HG02884 (cell line): ENCODE measurements at regions not wholly inside any gene's neighbourhood (a gene's known extent, or its start where the extent isn't known, plus 50 kb on each side); places are given as distances from the start of the nearest gene placed in this dataset.
"Not testable (repeated sequence)": the region's sequence is repeated elsewhere in the genome, so short reads cannot be mapped to it uniquely, and the experiment has no call there.

Experiments used
- ATAC-seq: cut with Tn5 transposase; IDR thresholded peaks from one replicate; pipeline ENCODE4 v1.9.1; 2021; ENCODE audit warnings: mild to moderate bottlenecking, moderate library complexity; ENCODE audit not compliant: unreplicated experiment

DNA sequence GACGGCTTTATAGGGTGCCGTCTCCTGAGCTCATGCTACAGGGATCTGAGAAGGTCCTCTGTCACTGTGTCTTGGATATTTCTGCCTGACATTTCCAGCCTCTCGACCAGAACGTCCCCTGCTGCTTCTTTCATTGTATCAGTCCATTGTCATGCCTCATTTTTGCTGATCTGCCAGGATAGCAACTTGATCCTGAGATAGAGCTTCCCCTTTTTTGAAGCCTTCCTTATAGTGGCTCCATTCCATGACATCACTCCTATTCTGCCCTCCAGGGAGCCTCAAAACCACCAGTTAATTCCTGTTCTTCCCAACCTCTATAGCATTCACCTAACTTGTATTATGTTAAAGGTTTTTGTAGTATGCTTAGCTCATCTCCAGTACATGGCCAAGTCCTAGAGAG lies 431.8 kb upstream of the NOX3 start:
- no peak for ATAC-seq

DNA sequence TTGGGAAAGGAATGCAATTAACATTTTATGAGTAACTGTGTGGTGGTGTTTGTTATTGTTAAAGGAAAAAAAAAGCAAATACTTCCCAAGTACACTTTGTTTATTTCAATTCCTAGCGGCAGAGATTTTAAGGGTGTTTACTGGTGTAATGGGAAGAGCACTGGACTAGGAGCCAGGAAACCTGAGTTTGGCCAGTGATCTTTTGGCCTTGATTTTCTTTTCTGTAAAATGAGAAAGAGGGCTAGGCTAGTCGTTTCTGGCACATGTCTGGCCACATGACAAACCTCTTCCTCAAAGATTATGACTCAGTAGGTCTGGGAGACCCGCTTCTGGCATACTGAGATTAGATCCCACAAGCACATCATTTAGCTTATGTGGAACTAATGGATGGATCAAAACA lies 428.1 kb upstream of the NOX3 start:
- no peak for ATAC-seq

- no peak for ATAC-seq
These were observed 427.7 kb upstream of the NOX3 start for GRCh38 chr6:155883334-155883731.

DNA sequence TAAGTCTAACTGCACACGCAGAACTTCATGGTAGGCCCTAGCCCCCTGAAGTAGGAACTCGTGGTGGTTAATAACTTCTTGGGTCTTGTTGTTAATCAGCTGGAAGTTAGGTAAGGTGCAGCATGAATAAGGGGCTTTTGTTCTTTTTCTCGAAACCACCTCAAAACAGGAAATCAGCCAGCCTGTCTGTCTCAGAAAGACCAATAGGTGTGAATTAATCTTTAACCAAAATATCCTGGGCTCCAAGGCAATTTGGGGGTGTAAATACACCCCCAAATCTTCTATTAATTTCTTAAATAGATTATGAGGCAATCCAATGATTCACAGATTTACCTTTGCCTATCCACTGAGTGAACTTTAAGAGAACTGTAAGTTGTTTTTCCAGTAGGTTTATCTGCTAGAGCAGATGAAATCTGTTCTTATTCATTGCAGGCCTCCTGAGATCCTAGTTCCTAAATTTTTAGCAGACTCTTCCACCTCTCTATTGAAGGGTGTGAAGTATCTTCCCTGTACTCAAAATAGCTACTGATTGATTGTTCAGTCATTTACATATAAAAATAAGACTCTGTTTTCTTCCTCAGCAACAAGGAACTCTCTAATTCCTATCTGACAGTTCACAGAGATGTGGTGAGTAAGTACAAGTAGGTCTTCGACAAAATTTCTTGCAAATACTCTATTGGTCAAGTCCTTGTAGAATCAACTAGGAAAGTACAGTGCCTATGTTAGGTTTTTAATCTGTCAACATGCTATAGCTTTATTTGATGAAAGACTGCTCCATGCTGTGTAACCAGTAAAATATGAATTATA lies 427.1 kb upstream of the NOX3 start:
- ATAC-seq, result no peak

- ATAC-seq, result no peak
These were observed 426.3 kb upstream of the NOX3 start for GRCh38 chr6:155881826-155882526.

DNA sequence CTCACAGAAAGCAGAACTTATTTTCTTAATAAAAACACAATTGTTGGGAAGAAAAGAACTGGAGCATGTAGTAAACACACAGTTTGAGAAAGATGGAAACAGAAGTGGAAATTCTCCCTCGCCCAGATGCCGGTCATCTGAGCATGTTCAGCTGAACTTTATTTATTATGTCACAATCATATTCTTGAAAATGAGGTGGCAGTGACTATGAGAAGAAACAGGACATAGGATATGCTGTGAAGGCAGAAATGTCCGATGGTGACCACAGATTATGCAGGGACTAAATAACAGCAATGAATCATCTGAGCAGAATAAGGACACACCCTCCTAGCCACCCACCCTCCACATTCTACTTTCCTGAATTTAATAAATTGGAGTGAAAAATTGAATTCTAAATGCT lies 425.3 kb upstream of the NOX3 start:
- ATAC-seq, result no peak

DNA sequence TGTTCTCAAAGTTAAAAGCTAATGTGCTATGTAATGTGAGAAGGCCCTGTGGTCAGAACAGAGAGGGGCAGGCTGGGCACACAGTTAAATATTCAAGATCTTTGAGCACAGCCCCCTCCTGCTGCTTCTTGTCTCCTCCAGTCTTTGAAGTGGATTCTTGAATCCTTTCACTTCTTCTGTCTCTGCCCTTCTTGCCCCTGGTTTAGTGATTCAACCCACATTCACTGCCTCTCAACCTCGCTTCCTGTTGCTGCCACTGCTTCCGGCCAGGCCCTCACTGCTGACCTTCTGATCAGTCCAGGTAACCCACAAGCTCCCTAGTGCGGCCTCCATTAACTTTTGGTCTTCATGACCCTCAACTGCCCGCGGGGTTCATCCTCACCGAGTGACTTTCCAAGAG lies 417.3 kb upstream of the NOX3 start:
- ATAC-seq, result no peak

- ATAC-seq, result no peak
These were observed 412.0 kb upstream of the NOX3 start for GRCh38 chr6:155867682-155868081.

DNA sequence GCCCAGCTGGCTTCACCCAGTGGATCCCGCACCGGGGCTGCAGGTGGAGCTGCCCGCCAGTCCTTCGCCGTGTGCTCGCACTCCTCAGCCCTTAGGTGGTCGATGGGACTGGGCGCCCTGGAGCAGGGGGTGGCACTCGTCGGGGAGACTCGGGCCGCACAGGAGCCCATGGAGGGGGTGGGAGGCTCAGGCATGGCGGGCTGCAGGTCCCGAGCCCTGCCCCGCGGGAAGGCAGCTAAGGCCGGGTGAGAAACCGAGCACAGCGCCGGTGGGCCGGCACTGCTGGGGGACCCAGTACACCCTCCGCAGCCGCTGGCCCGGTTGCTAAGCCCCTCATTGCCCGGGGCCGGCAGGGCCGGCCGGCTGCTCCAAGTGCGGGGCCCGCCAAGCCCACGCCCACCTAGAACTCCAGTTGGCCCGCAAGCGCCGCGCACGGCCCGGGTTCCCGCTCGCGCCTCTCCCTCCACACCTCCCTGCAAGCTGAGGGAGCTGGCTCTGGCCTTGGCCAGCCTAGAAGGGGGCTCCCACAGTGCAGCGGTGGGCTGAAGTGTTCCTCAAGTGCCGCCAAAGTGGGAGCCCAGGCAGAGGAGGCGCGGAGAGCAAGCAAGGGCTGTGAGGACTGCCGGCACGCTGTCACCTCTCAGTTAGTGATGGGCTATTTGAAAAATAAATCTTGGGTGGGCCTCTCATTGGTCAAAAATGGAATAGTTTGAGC lies 411.2 kb upstream of the NOX3 start:
- not testable (repeated sequence) for ATAC-seq

DNA sequence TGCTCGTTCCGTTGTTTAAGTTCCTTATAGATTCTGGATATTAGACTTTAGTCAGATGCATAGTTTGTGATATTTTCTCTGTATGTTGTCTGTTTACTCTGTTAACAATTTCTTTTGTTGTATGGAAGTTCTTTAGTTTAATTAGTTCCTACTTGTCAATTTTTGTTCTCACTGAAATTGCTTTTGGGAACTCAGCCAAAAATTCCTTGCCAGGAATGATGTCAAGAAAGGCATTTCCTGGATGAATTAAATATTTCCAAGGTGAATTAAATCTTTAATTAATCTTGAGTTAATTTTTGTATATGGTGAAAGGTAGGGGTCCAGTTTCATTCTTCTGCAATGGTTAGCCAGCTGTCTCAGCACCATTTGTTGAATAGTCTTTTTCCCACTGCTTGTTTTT lies 406.2 kb upstream of the NOX3 start:
- no peak for ATAC-seq

GRCh38 chr6:155858906-155859305 lies 403.3 kb upstream of the NOX3 start:
- not testable (repeated sequence) for ATAC-seq

DNA sequence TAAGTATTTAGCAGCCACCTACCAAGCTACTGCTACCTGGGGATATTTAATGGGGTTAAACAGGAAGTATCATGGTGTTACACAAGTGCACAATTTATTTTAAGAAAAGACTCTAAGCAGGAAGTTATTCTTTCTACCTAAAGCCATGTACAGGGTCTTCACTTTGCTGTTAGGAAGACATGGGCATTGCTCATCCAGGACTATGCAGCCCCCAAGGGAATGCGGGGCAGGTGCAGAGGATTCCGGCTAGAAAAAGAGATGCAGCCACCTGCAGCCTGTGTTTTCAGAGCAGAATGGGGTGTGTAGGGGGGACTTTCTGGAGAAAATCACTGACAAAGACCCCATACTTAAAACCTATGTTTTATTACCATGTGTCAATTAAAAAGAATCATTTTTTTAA lies 399.1 kb upstream of the NOX3 start:
- no peak for ATAC-seq

DNA sequence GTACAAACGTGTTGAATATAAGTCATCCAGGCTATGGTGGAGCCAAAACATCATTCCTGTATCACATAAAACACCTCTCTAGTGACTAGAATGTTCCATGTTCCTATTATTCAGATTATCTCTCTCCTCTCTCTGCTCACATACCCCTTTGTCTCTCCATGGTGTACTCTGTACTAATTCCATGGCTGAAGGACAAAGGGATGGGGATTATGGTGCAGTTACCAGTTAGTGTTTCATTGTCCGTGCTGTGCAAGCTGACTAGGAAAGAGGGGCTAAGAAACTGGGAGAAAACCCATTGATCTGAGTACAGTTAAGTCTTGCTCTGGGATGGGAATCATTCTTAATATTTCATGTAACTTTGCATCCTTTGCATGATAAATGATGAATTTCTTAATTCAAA lies 397.4 kb upstream of the NOX3 start:
- no peak for ATAC-seq

GRCh38 chr6:155850408-155850841 lies 394.8 kb upstream of the NOX3 start:
- ATAC-seq, result no peak

DNA sequence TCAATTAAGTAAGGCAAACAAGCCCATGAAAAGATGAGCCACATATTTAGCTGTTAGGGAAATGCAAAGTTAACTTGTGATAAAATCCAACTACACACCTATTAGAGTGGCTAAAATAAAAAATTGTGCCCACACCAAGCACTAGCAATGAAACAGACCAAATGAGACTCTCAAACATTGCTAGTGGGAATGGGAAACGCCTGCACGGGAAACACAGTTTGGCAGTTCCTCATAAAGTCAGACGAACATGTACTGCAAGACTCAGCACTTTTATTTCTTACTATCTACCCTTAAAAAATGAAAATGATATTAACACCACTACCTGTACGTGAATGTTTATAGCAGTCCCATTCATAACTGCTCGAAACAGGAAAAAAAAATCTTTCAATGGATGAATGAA lies 392.1 kb upstream of the NOX3 start:
- ATAC-seq, result no peak

DNA sequence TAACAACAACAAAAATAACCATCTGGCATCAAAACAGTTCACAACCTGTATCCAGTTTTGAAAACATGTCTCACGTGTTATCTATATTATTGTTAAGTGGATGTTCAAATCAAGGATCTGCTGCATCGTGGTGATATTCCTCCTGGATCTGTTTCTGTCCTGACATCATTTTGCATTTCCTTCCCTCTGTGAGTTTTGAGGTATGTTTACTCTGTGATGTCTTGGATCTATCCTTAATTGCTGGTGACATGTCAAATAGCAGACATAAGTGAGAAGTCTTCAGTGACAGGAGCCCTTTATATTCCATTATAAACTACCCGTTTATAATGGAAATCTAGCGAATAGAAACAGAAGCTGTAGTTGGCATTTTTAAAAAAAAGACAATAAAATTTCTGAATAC lies 381.8 kb upstream of the NOX3 start:
- no peak for ATAC-seq

DNA sequence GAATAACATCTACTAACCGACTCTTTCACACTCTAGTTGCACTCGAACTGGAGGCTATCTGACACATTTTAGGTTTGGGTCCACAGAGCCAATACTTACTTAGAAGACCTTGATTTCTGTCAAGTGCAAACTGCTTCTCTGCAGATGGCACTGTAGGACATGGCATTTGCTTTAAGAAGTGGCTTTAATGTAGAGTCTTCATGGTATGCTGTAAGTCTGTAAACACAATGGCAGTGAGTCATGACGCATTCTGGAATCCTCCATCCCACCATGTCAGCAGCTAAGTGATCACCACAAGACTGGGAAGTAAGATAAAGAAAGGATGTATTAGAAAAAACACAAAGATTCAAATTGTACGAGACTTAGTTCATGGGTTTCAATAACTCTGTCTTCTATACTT lies 377.0 kb upstream of the NOX3 start:
- no peak for ATAC-seq

DNA sequence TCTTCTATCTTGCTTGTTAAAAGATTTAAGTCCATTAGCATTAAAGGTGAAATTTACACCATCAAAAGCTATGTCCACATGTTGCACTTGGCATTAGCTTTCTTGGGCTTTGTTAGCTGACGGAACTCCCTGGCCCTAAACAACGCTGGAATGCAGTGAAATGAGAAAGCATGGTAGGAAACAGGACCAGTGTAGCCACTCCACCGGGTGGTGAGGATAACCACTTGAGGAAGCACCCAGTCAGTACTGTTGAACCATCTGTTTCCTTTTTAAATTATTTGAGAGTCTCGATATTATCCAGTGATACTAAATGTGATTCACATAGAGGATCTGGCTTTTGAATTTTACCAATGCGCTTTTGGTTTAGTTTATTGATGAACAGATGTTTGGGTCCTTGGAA lies 374.9 kb upstream of the NOX3 start:
- no peak for ATAC-seq

DNA sequence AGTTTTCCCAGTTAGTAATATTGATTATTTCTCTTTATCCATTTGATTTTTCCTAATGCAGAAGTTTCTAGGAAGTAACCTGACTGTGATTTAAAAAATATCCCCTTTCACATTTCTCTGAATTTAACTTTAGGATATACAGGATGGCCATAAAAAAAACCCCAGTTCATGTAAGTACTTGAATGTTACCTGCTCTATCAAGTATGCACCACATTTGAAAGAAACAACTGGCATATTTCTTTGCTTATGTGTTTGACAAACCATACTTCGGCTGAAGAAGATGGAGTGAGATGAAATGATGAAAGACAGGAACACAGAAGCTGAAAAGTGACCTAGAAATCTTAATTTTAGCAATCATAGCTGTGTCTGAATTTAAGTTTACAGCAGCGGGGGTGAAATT lies 374.0 kb upstream of the NOX3 start:
- no peak for ATAC-seq

DNA sequence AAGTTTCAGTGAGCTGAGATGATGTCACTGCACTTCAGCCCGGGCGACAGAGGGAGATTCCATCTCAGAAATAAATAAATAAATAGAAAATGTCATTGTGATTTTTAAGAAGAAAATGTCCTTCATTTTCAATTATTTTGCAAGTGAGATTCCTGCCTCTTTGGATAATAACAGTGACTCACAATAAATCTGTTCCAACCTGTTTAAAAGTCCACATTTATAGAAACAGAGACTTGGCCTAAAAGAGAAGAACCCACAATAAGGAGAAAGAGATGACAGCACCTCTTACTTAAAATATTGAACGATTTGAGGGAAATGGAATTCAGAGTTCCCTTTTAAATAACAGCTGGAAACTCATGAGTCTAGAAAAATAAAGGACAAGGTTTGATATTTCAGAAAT lies 373.4 kb upstream of the NOX3 start:
- ATAC-seq, result no peak

- no peak for ATAC-seq
These were observed 363.1 kb upstream of the NOX3 start for GRCh38 chr6:155818698-155819097.

- ATAC-seq, result no peak
These were observed 357.9 kb upstream of the NOX3 start for GRCh38 chr6:155813548-155813947.
